Upper lobe of right lung (tissue), 1 donor: ENCODE measurements at regions not wholly inside any gene's neighbourhood (a gene's known extent, or its start where the extent isn't known, plus 50 kb on each side); places are given as distances from the start of the nearest gene placed in this dataset.

Experiments
- ATAC-seq: fragments of 200-7000 bp; cut with Tn5 transposase; one replicate; pipeline ENCODE4 v1.9.1; 2020; ENCODE audit warnings: mild to moderate bottlenecking, moderate library complexity
- DNase-seq: peaks from one replicate; pipeline ENCODE4 v3.0.0-alpha.2; 2020
- H3K27ac ChIP-seq: fragments of 200-600 bp; one replicate; pipeline ENCODE4 v1.8.0; 2022
- H3K27me3 ChIP-seq: fragments of 200-600 bp; one replicate; pipeline ENCODE4 v1.8.0; 2022; ENCODE audit warnings: mild to moderate bottlenecking
- H3K36me3 ChIP-seq: fragments of 200-600 bp; one replicate; pipeline ENCODE4 v1.8.0; 2022
- H3K4me1 ChIP-seq: fragments of 200-600 bp; one replicate; pipeline ENCODE4 v1.8.0; 2022
- H3K4me3 ChIP-seq: fragments of 200-600 bp; one replicate; pipeline ENCODE4 v1.8.0; 2022; ENCODE audit warnings: mild to moderate bottlenecking
- H3K9me3 ChIP-seq: fragments of 200-600 bp; one replicate; pipeline ENCODE4 v1.8.0; 2022
- CTCF ChIP-seq: fragments of 200-600 bp; IDR thresholded peaks from one replicate; pipeline ENCODE4 v1.8.0; 2022; ENCODE audit warnings: antibody characterized with exemption
- intact Hi-C: fragments of 100-400 bp; cut with DNase I; formaldehyde crosslinking; loops from one replicate; pipeline ENCODE4 v1.11.0; 2022
- donor health status: DM: no; HTN: yes; CAD: no; lungs with severe emphysema.

- no peaks in the 10 kb centered on the region for H3K27me3 ChIP-seq
- peaks cover 3% of the 10 kb centered on the region for H3K4me1 ChIP-seq
- DNase-seq (no peak), ATAC-seq (no peak)
- no peak overlapping the region for H3K4me3 ChIP-seq
- H3K9me3 ChIP-seq: no peaks in the 10 kb centered on the region
- intact Hi-C loops: no loop called here
- no peak for TF ChIP-seq CTCF
- no peak overlapping the region for H3K27ac ChIP-seq
- no peaks in the 10 kb centered on the region for H3K36me3 ChIP-seq
Observed at GRCh38 chr12:63406781-63407180, 255.8 kb upstream of the AVPR1A start.

- Histone ChIP-seq H3K27me3 (no peaks in the 10 kb centered on the region), H3K4me3 (no peak overlapping the region), H3K4me1 (no peaks in the 10 kb centered on the region), H3K27ac (no peak overlapping the region), H3K36me3 (no peaks in the 10 kb centered on the region), H3K9me3 (no peaks in the 10 kb centered on the region)
- ATAC-seq (no peak), DNase-seq (no peak)
- TF ChIP-seq CTCF: no peak
- intact Hi-C loops: no loop called here
Observed at GRCh38 chr12:63404611-63405010, 253.6 kb upstream of the AVPR1A start.

GRCh38 chr12:63403256-63403655 is 252.3 kb upstream of the AVPR1A start:
- Histone ChIP-seq H3K4me3 (no peak overlapping the region), H3K36me3 (no peaks in the 10 kb centered on the region), H3K27ac (no peak overlapping the region), H3K27me3 (no peaks in the 10 kb centered on the region), H3K9me3 (no peaks in the 10 kb centered on the region), H3K4me1 (no peaks in the 10 kb centered on the region)
- intact Hi-C loops: no loop called here
- ATAC-seq (no peak), DNase-seq (no peak)
- TF ChIP-seq CTCF: no peak

GRCh38 chr12:63400718-63401117 is 249.7 kb upstream of the AVPR1A start:
- H3K27me3 ChIP-seq: no peaks in the 10 kb centered on the region
- H3K27ac ChIP-seq: no peak overlapping the region
- intact Hi-C loops: no loop called here
- no peaks in the 10 kb centered on the region for H3K36me3 ChIP-seq
- TF ChIP-seq CTCF: no peak
- no peak for DNase-seq
- no peak overlapping the region for H3K4me3 ChIP-seq
- H3K9me3 ChIP-seq: no peaks in the 10 kb centered on the region
- H3K4me1 ChIP-seq: no peaks in the 10 kb centered on the region
- ATAC-seq: peak; percentile 21

GRCh38 chr12:63400318-63400717 is 249.3 kb upstream of the AVPR1A start:
- ATAC-seq (peak; percentile 33), DNase-seq (no peak)
- no peak for TF ChIP-seq CTCF
- Histone ChIP-seq H3K27ac (no peak overlapping the region), H3K4me1 (no peaks in the 10 kb centered on the region), H3K4me3 (no peak overlapping the region), H3K27me3 (no peaks in the 10 kb centered on the region), H3K9me3 (no peaks in the 10 kb centered on the region), H3K36me3 (no peaks in the 10 kb centered on the region)
- intact Hi-C loops: no loop called here

GRCh38 chr12:63397807-63398206 is 246.8 kb upstream of the AVPR1A start:
- H3K27me3 ChIP-seq: no peaks in the 10 kb centered on the region

More at GRCh38 chr12:63397807-63398206, 246.8 kb upstream of the AVPR1A start:
- H3K4me3 ChIP-seq: no peak overlapping the region
- no peak for ATAC-seq
- DNase-seq: no peak
- H3K4me1 ChIP-seq: no peaks in the 10 kb centered on the region
- H3K9me3 ChIP-seq: no peaks in the 10 kb centered on the region
- intact Hi-C loops: no loop called here
- no peaks in the 10 kb centered on the region for H3K36me3 ChIP-seq
- TF ChIP-seq CTCF: no peak
- no peak overlapping the region for H3K27ac ChIP-seq
